ENCODE measurements at regions not wholly inside any gene's neighbourhood (a gene's known extent, or its start where the extent isn't known, plus 50 kb on each side); places are given as distances from the start of the nearest gene placed in this dataset.

DNA sequence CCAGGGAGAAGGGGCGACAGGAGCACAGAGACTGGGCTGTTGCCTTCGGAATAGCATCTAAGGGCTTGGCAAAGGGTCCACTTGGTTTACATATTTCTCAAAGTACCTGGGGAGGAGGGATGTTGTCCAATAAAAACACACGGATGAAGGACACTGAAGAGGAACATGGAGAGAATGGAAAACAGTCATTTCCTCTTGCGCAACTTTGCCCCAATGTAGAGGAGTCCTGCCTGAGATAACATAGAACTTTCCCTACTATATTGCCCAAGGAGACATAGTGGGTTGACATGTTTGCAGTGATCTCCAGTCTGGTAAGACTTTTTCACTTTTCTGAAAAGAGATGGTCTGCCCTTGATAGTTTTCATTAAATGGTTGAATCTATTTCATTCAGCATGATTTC is 468.8 kb upstream of the SUCLG2 start:
- Histone ChIP-seq H3K4me1 (ENCODE audit: control insufficient read depth, insufficient read depth, low read length) (no peaks in the 10 kb centered on the region), H3K9ac (ENCODE audit: extremely low read depth, low read length, poor library complexity, severe bottlenecking) (no peak overlapping the region), H3K4me3 (ENCODE audit: low read length) (no peak overlapping the region), H3K27me3 (ENCODE audit: control insufficient read depth, insufficient read depth, low read length, poor library complexity, severe bottlenecking) (no peaks in the 10 kb centered on the region), H3K27ac (ENCODE audit: low read depth, low read length) (no peak overlapping the region), H3K9me3 (ENCODE audit: control insufficient read depth, low read length) (no peaks in the 10 kb centered on the region), H3K36me3 (ENCODE audit: control insufficient read depth, insufficient read depth, low read length) (no peaks in the 10 kb centered on the region)
- Mint-ChIP-seq H3K36me3 (ENCODE audit: low read depth) (no peaks in the 10 kb centered on the region), H3K27ac (no peak overlapping the region), H3K9me3 (no peaks in the 10 kb centered on the region), H3K4me3 (no peak overlapping the region), H3K27me3 (ENCODE audit: insufficient read depth) (no peaks in the 10 kb centered on the region), H3K4me1 (no peaks in the 10 kb centered on the region)
- 63 to 89% methylated on average over 2 to 4 of the region's 4 CpGs for WGBS, 2 experiments (ENCODE audit: insufficient coverage in 1 of 2, insufficient read length in 1 of 2)
- TF ChIP-seq CTCF (conservative IDR thresholded peaks at IDR 0.05) = no peak
- no peak for DNase-seq

DNA sequence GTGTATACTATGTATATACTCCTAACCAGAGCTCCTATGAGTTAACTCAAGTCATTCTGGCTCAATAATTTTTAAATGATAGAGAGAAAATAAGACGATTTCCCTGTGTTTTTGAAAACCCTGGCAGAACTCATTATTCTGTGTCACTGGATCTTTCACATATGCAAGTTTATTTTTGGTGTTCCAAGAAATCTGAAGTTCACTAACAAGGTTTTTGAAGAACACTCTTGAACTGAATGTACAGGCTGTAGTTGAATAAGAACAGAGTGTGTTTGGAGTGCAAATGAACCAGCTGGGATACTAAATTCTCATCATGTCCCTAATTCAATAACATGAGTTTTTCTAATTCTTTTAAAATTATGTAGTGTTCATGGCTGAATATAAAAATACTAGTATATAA is 466.9 kb upstream of the SUCLG2 start:
- no peak for TF ChIP-seq CTCF (conservative IDR thresholded peaks at IDR 0.05)
- H3K36me3 Mint-ChIP-seq (ENCODE audit: low read depth) = no peaks in the 10 kb centered on the region
- Histone ChIP-seq H3K4me3 (ENCODE audit: low read length) (no peak overlapping the region), H3K9ac (ENCODE audit: extremely low read depth, low read length, poor library complexity, severe bottlenecking) (no peak overlapping the region), H3K4me1 (ENCODE audit: control insufficient read depth, insufficient read depth, low read length) (no peaks in the 10 kb centered on the region), H3K9me3 (ENCODE audit: control insufficient read depth, low read length) (no peaks in the 10 kb centered on the region), H3K27me3 (ENCODE audit: control insufficient read depth, insufficient read depth, low read length, poor library complexity, severe bottlenecking) (no peaks in the 10 kb centered on the region), H3K36me3 (ENCODE audit: control insufficient read depth, insufficient read depth, low read length) (no peaks in the 10 kb centered on the region), H3K27ac (ENCODE audit: low read depth, low read length) (no peak overlapping the region)
- no peak overlapping the region for H3K4me3 Mint-ChIP-seq
- H3K9me3 Mint-ChIP-seq = no peaks in the 10 kb centered on the region
- no peaks in the 10 kb centered on the region for H3K27me3 Mint-ChIP-seq (ENCODE audit: insufficient read depth)
- no peak for DNase-seq
- H3K27ac Mint-ChIP-seq = no peak overlapping the region
- 81 to 100% methylated on average over 1 of the region's 1 CpG for WGBS, 2 experiments (ENCODE audit: insufficient coverage in 1 of 2, insufficient read length in 1 of 2)
- no peaks in the 10 kb centered on the region for H3K4me1 Mint-ChIP-seq

GRCh38 chr3:68116580-68116979 is 462.2 kb upstream of the SUCLG2 start:
- H3K27me3 ChIP-seq (ENCODE audit: control insufficient read depth, insufficient read depth, low read length, poor library complexity, severe bottlenecking) = no peaks in the 10 kb centered on the region
- H3K9me3 ChIP-seq (ENCODE audit: control insufficient read depth, low read length) = no peaks in the 10 kb centered on the region
- Mint-ChIP-seq H3K9me3 (no peaks in the 10 kb centered on the region), H3K36me3 (ENCODE audit: low read depth) (no peaks in the 10 kb centered on the region), H3K4me3 (no peak overlapping the region), H3K4me1 (no peaks in the 10 kb centered on the region), H3K27me3 (ENCODE audit: insufficient read depth) (no peaks in the 10 kb centered on the region), H3K27ac (no peak overlapping the region)
- no peak for TF ChIP-seq CTCF (conservative IDR thresholded peaks at IDR 0.05)
- no peaks in the 10 kb centered on the region for H3K4me1 ChIP-seq (ENCODE audit: control insufficient read depth, insufficient read depth, low read length)
- no peak overlapping the region for H3K9ac ChIP-seq (ENCODE audit: extremely low read depth, low read length, poor library complexity, severe bottlenecking)
- 92 to 98% methylated on average over 1 of the region's 1 CpG for WGBS, 2 experiments (ENCODE audit: insufficient coverage in 1 of 2, insufficient read length in 1 of 2)
- no peak overlapping the region for H3K27ac ChIP-seq (ENCODE audit: low read depth, low read length)
- H3K4me3 ChIP-seq (ENCODE audit: low read length) = no peak overlapping the region
- DNase-seq = no peak
- no peaks in the 10 kb centered on the region for H3K36me3 ChIP-seq (ENCODE audit: control insufficient read depth, insufficient read depth, low read length)

Data from endodermal cell (in vitro differentiated cells).